IMR-90 (cell line): ENCODE measurements at regions not wholly inside any gene's neighbourhood (a gene's known extent, or its start where the extent isn't known, plus 50 kb on each side); places are given as distances from the start of the nearest gene placed in this dataset.

ENCODE experiments used
- ATAC-seq: fragments of 200-7000 bp; cut with Tn5 transposase; 2 replicates; pipeline ENCODE4 v1.9.1; 2020; ENCODE audit warnings: low read depth, mild to moderate bottlenecking, moderate library complexity
- BruUV-seq: library from RNA; stranded (reverse); fragments of 400-500 nt; replicated peaks from 2 replicates; lab custom pipeline; 2021; lab: Mats Ljungman, UMichigan
- CTCF ChIA-PET: fragments of 300-600 bp; formaldehyde crosslinking; extraction: SDS; loops from one replicate; lab custom pipeline; 2021; ENCODE audit warnings: antibody characterized with exemption; lab: Yijun Ruan, JAX
- POLR2A ChIA-PET: fragments of 300-600 bp; sonication (Branson Sonifier 250); formaldehyde crosslinking; loops from one replicate; lab custom pipeline; 2022; ENCODE audit warnings: antibody characterized with exemption; ENCODE audit not compliant: unreplicated experiment; lab: Charles Lee
- DNase-seq: peaks from one replicate; pipeline ENCODE4 v3.0.0; 2013
- H2AFZ ChIP-seq: replicated peaks from 2 replicates; pipeline ENCODE3; 2013; ENCODE audit warnings: low read length, mild to moderate bottlenecking; ENCODE audit not compliant: poor library complexity
- H2AK5ac ChIP-seq: 2 replicates; pipeline ENCODE4 v1.6.1; 2013; ENCODE audit warnings: low read depth, low read length, inconsistent platforms
- H2AK9ac ChIP-seq: replicated peaks from 2 replicates; pipeline ENCODE3; 2013; ENCODE audit warnings: mild to moderate bottlenecking, low read depth, low read length, moderate library complexity; ENCODE audit not compliant: poor library complexity
- H2BK120ac ChIP-seq: 2 replicates; pipeline ENCODE4 v1.6.1; 2013; ENCODE audit warnings: low read depth, low read length, inconsistent platforms
- H2BK15ac ChIP-seq: 3 replicates; pipeline ENCODE4 v1.6.1; 2013; ENCODE audit warnings: low read depth, low read length, inconsistent platforms
- H2BK20ac ChIP-seq: 2 replicates; pipeline ENCODE4 v1.6.1; 2013; ENCODE audit warnings: low read depth, mild to moderate bottlenecking, inconsistent platforms, low read length, moderate library complexity
- H2BK5ac ChIP-seq: 2 replicates; pipeline ENCODE4 v1.6.1; 2013; ENCODE audit warnings: mild to moderate bottlenecking, low read depth, low read length, inconsistent platforms; ENCODE audit not compliant: poor library complexity, severe bottlenecking
- H3K14ac ChIP-seq: replicated peaks from 2 replicates; pipeline ENCODE4 v1.6.1; 2013; ENCODE audit warnings: low read depth, low read length, inconsistent platforms
- H3K18ac ChIP-seq: 2 replicates; pipeline ENCODE4 v1.6.1; 2013; ENCODE audit warnings: low read depth, low read length, control low read depth
- H3K23ac ChIP-seq: 2 replicates; pipeline ENCODE4 v1.6.1; 2013; ENCODE audit warnings: low read depth, low read length, inconsistent platforms
- H3K27ac ChIP-seq: 2 replicates; pipeline ENCODE4 v1.5.1; 2013; ENCODE audit warnings: mild to moderate bottlenecking, control low read depth, low read length; ENCODE audit not compliant: insufficient read depth
- H3K27me3 ChIP-seq: 2 replicates; pipeline ENCODE4 v1.6.1; 2013; ENCODE audit warnings: low read length; ENCODE audit not compliant: control insufficient read depth, insufficient read depth
- H3K36me3 ChIP-seq: 2 replicates; pipeline ENCODE4 v1.6.1; 2013; ENCODE audit warnings: low read length, mixed read lengths; ENCODE audit not compliant: control insufficient read depth, insufficient read depth
- H3K4ac ChIP-seq: 2 replicates; pipeline ENCODE4 v1.6.1; 2013; ENCODE audit warnings: low read depth, low read length, inconsistent platforms
- H3K4me1 ChIP-seq: 2 replicates; pipeline ENCODE4 v1.6.1; 2013; ENCODE audit warnings: low read length, mixed read lengths; ENCODE audit not compliant: control insufficient read depth, insufficient read depth
- H3K4me2 ChIP-seq: 2 replicates; pipeline ENCODE4 v1.6.1; 2013; ENCODE audit warnings: low read depth, mild to moderate bottlenecking, control low read depth, low read length, moderate library complexity
- H3K4me3 ChIP-seq: 2 replicates; pipeline ENCODE4 v1.5.1; 2013; ENCODE audit warnings: low read depth, mild to moderate bottlenecking, control low read depth, low read length, moderate library complexity; ENCODE audit not compliant: insufficient read depth
- H3K56ac ChIP-seq: 2 replicates; pipeline ENCODE4 v1.6.1; 2013; ENCODE audit warnings: low read length, inconsistent platforms; ENCODE audit not compliant: insufficient read depth; ENCODE audit errors: extremely low read depth
- H3K79me1 ChIP-seq, 2 experiments: 2 replicates each; pipeline ENCODE4 v1.6.1; 2013; ENCODE audit warnings: low read length in 2 of 2, inconsistent platforms in 1 of 2, low read depth in 1 of 2
- H3K9ac ChIP-seq: 2 replicates; pipeline ENCODE4 v1.6.1; 2013; ENCODE audit warnings: low read depth, low read length, control low read depth
- H3K9me1 ChIP-seq: 2 replicates; pipeline ENCODE4 v1.6.1; 2013; ENCODE audit warnings: low read length, inconsistent platforms; ENCODE audit not compliant: insufficient read depth
- H3K9me3 ChIP-seq: 2 replicates; pipeline ENCODE4 v1.6.1; 2013; ENCODE audit warnings: low read length; ENCODE audit not compliant: control insufficient read depth, insufficient read depth
- H4K20me1 ChIP-seq: 2 replicates; pipeline ENCODE4 v1.6.1; 2013; ENCODE audit warnings: low read length, inconsistent platforms; ENCODE audit not compliant: insufficient read depth
- H4K5ac ChIP-seq: 2 replicates; pipeline ENCODE4 v1.6.1; 2013; ENCODE audit warnings: mild to moderate bottlenecking, low read depth, low read length, control low read depth
- H4K8ac ChIP-seq, 2 experiments: 2 replicates each; pipeline ENCODE4 v1.6.1; 2013; ENCODE audit warnings: low read depth in 2 of 2, low read length in 2 of 2, control low read depth in 1 of 2, inconsistent platforms in 1 of 2
- H4K91ac ChIP-seq: 2 replicates; pipeline ENCODE4 v1.6.1; 2013; ENCODE audit warnings: low read depth, low read length, inconsistent platforms; ENCODE audit not compliant: insufficient read depth
- FOS ChIP-seq: fragments of 150-350 bp; IDR thresholded peaks from 2 replicates; pipeline ENCODE4 v1.6.1; 2016; ENCODE audit warnings: low read depth, low read length
- MAZ ChIP-seq: IDR thresholded peaks from 2 replicates; pipeline ENCODE4 v1.6.1; 2012; ENCODE audit warnings: low read depth, mild to moderate bottlenecking, low read length, improper control_type of control experiment, moderate library complexity, borderline replicate concordance
- MXI1 ChIP-seq: IDR thresholded peaks from 2 replicates; pipeline ENCODE4 v1.6.1; 2012; ENCODE audit warnings: low read depth, mild to moderate bottlenecking, low read length, moderate library complexity, borderline replicate concordance
- NFE2L2 ChIP-seq: fragments of 150-350 bp; IDR thresholded peaks from 2 replicates; pipeline ENCODE4 v1.6.1; 2016; ENCODE audit warnings: low read depth, mild to moderate bottlenecking, low read length
- POLR2A ChIP-seq: IDR thresholded peaks from 2 replicates; pipeline ENCODE4 v1.6.1; 2012; ENCODE audit warnings: mild to moderate bottlenecking, low read depth, low read length
- RAD21 ChIP-seq: IDR thresholded peaks from 2 replicates; pipeline ENCODE4 v1.6.1; 2012; ENCODE audit warnings: low read length, improper control_type of control experiment
- RFX5 ChIP-seq: IDR thresholded peaks from 2 replicates; pipeline ENCODE4 v1.8.0; 2012; ENCODE audit warnings: low read depth, mild to moderate bottlenecking, low read length, moderate library complexity
- WGBS, 2 experiments: methylation state at CpG; one replicate each; pipeline versions ENCODE4 v1.1.5 to v1.1.7; 2013; ENCODE audit warnings: missing lambda C conversion rate in 2 of 2; ENCODE audit not compliant: insufficient read length in 1 of 2; ENCODE audit errors: extremely low coverage in 2 of 2; 5-methylcytosine and 5-hydroxymethylcytosine counted together
- dilution Hi-C: fragments of 300-500 bp; cut with HindIII; formaldehyde crosslinking; loops from one replicate; pipeline ENCODE4 v1.14.3; 2018; ENCODE audit warnings: low sequenced_read_pairs; ENCODE audit not compliant: unreplicated experiment
- in situ Hi-C: fragments of 300-500 bp; cut with MboI; formaldehyde crosslinking; loops from 3 replicates; pipeline ENCODE4 v1.14.3; 2019; ENCODE audit warnings: low sequenced_read_pairs, inconsistent platforms, mixed read lengths
- intact Hi-C: fragments of 100-400 bp; cut with micrococcal nuclease; formaldehyde crosslinking; loops from 2 replicates; pipeline ENCODE4 v1.10.0; 2022
- TF ChIP-seq, protein P1 (sequence below): fragments of 150-350 bp; IDR thresholded peaks from 2 replicates; pipeline ENCODE4 v1.6.1; 2016; ENCODE audit warnings: low read depth, mild to moderate bottlenecking, low read length, moderate library complexity, borderline replicate concordance
- TF ChIP-seq, protein P2 (sequence below): fragments of 150-350 bp; IDR thresholded peaks from 2 replicates; pipeline ENCODE4 v1.6.1; 2017; ENCODE audit warnings: mild to moderate bottlenecking, antibody characterized with exemption, low read length, low read depth
- TF ChIP-seq, protein P3 (sequence below): conservative IDR thresholded peaks from 2 replicates; pipeline ENCODE4 v1.5.1; 2012; ENCODE audit warnings: mild to moderate bottlenecking, low read depth, low read length, improper control_type of control experiment

DNA sequence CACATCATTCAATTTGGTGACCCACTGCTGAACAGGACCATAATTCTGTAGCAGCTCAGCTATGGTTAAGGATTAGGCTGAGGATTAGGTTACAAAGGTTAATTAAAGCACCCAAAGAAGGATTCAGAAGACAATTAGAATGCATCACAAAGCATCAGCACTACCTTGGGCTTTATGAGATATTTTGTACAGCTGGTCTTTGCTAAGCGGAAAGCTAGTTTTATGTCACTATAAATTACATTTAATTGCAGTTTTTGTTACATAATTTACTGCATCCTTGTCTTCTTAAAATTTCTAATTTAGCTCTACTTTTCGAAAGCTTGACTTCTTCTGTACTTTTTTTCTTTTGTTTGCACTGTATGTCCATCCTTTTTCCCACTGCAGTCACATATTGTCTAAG lies 711.5 kb downstream of the RPS29 start:
- DNase-seq (no peak), ATAC-seq (no peak)
- H4K5ac ChIP-seq, result no peak overlapping the region
- no peaks in the 10 kb centered on the region for H3K36me3 ChIP-seq
- intact Hi-C loops, result no loop called here
- in situ Hi-C loops, result no loop called here
- H3K23ac ChIP-seq, result no peak overlapping the region
- ChIA-PET POLR2A (no interaction called here), CTCF (no interaction called here)
- no peaks in the 10 kb centered on the region for H3K9me1 ChIP-seq
- no peak overlapping the region for H3K14ac ChIP-seq
- no peak overlapping the region for H4K91ac ChIP-seq
- BruUV-seq, result no TSS peak
- H2BK15ac ChIP-seq, result no peak overlapping the region
- no peak overlapping the region for H3K4me3 ChIP-seq
- H3K4me1 ChIP-seq, result no peaks in the 10 kb centered on the region
- no peak overlapping the region for H3K9ac ChIP-seq
- no peak overlapping the region for H2AK9ac ChIP-seq
- no peaks in the 10 kb centered on the region for H4K20me1 ChIP-seq
- no peaks in the 10 kb centered on the region for H3K9me3 ChIP-seq
- H3K4ac ChIP-seq, result no peak overlapping the region
- H2AK5ac ChIP-seq, result no peak overlapping the region
- H2BK120ac ChIP-seq, result no peak overlapping the region
- no peak overlapping the region for H4K8ac ChIP-seq
- no peaks in the 10 kb centered on the region for H3K79me1 ChIP-seq
- dilution Hi-C loops, result no loop called here
- no peak for TF ChIP-seq MAZ
- TF ChIP-seq RFX5, result no peak
- TF ChIP-seq, protein P1, sequence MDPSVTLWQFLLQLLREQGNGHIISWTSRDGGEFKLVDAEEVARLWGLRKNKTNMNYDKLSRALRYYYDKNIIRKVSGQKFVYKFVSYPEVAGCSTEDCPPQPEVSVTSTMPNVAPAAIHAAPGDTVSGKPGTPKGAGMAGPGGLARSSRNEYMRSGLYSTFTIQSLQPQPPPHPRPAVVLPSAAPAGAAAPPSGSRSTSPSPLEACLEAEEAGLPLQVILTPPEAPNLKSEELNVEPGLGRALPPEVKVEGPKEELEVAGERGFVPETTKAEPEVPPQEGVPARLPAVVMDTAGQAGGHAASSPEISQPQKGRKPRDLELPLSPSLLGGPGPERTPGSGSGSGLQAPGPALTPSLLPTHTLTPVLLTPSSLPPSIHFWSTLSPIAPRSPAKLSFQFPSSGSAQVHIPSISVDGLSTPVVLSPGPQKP, result no peak
- TF ChIP-seq FOS, result no peak
- TF ChIP-seq MXI1, result no peak
- no peak for TF ChIP-seq POLR2A
- TF ChIP-seq NFE2L2, result no peak
- TF ChIP-seq RAD21, result no peak
- TF ChIP-seq, protein P2, sequence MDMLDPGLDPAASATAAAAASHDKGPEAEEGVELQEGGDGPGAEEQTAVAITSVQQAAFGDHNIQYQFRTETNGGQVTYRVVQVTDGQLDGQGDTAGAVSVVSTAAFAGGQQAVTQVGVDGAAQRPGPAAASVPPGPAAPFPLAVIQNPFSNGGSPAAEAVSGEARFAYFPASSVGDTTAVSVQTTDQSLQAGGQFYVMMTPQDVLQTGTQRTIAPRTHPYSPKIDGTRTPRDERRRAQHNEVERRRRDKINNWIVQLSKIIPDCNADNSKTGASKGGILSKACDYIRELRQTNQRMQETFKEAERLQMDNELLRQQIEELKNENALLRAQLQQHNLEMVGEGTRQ, result no peak
- TF ChIP-seq, protein P3, sequence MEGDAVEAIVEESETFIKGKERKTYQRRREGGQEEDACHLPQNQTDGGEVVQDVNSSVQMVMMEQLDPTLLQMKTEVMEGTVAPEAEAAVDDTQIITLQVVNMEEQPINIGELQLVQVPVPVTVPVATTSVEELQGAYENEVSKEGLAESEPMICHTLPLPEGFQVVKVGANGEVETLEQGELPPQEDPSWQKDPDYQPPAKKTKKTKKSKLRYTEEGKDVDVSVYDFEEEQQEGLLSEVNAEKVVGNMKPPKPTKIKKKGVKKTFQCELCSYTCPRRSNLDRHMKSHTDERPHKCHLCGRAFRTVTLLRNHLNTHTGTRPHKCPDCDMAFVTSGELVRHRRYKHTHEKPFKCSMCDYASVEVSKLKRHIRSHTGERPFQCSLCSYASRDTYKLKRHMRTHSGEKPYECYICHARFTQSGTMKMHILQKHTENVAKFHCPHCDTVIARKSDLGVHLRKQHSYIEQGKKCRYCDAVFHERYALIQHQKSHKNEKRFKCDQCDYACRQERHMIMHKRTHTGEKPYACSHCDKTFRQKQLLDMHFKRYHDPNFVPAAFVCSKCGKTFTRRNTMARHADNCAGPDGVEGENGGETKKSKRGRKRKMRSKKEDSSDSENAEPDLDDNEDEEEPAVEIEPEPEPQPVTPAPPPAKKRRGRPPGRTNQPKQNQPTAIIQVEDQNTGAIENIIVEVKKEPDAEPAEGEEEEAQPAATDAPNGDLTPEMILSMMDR, result no peak
- H3K27me3 ChIP-seq, result no peaks in the 10 kb centered on the region
- no peak overlapping the region for H3K18ac ChIP-seq
- no peak overlapping the region for H3K27ac ChIP-seq
- no peak overlapping the region for H2BK20ac ChIP-seq
- no peak overlapping the region for H3K4me2 ChIP-seq
- no peak overlapping the region for H3K56ac ChIP-seq
- WGBS, 2 experiments, result 13% methylated on average over 1 of the region's 2 CpGs; no CpG with 5 or more reads in 1 of the 2 experiments
- H2BK5ac ChIP-seq, result no peak overlapping the region
- H2AFZ ChIP-seq, result no peak overlapping the region
